Suprapubic skin (tissue), 3 donors: ENCODE measurements at regions not wholly inside any gene's neighbourhood (a gene's known extent, or its start where the extent isn't known, plus 50 kb on each side); places are given as distances from the start of the nearest gene placed in this dataset.

Experiments
- EP300 ChIP-seq: sonication (generic); formaldehyde crosslinking; IDR thresholded peaks from one replicate; pipeline ENCODE4 v1.6.1; 2017; ENCODE audit warnings: antibody characterized with exemption
- POLR2A ChIP-seq, 2 donors: fragments of 450-650 bp; IDR thresholded peaks; one replicate each; pipeline ENCODE4 v1.6.1; 2017; ENCODE audit warnings: antibody characterized with exemption in 2 of 2, mild to moderate bottlenecking in 2 of 2, moderate library complexity in 2 of 2
- TF ChIP-seq, protein P1 (sequence below), 2 donors: fragments of 200-600 bp in 1 of 2; fragments of 450-650 bp in 1 of 2; sonication (generic) in 1 of 2; IDR thresholded peaks; one replicate each; pipeline ENCODE4 v1.5.1; 2016 to 2019; ENCODE audit warnings: antibody characterized with exemption in 2 of 2, mild to moderate bottlenecking in 1 of 2, moderate library complexity in 1 of 2

GRCh38 chr1:177864538-177865305 lies 105.1 kb downstream of the SEC16B start:
- TF ChIP-seq, protein P1, sequence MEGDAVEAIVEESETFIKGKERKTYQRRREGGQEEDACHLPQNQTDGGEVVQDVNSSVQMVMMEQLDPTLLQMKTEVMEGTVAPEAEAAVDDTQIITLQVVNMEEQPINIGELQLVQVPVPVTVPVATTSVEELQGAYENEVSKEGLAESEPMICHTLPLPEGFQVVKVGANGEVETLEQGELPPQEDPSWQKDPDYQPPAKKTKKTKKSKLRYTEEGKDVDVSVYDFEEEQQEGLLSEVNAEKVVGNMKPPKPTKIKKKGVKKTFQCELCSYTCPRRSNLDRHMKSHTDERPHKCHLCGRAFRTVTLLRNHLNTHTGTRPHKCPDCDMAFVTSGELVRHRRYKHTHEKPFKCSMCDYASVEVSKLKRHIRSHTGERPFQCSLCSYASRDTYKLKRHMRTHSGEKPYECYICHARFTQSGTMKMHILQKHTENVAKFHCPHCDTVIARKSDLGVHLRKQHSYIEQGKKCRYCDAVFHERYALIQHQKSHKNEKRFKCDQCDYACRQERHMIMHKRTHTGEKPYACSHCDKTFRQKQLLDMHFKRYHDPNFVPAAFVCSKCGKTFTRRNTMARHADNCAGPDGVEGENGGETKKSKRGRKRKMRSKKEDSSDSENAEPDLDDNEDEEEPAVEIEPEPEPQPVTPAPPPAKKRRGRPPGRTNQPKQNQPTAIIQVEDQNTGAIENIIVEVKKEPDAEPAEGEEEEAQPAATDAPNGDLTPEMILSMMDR (IDR thresholded peaks at IDR 0.05): no peak
- TF ChIP-seq POLR2A (IDR thresholded peaks at IDR 0.05) (no peak), EP300 (no peak)
